ENCODE measurements at regions not wholly inside any gene's neighbourhood (a gene's known extent, or its start where the extent isn't known, plus 50 kb on each side); places are given as distances from the start of the nearest gene placed in this dataset.

- no peak for DNase-seq (ENCODE audit: low spot score)
- no peak for ATAC-seq (ENCODE audit: low FRiP score)
- no peak for TF ChIP-seq CTCF (IDR thresholded peaks at IDR 0.05)
Measured at GRCh38 chr5:87836696-87837095, 424.0 kb upstream of the CCNH start.

- no peak for TF ChIP-seq CTCF (IDR thresholded peaks at IDR 0.05)
- ATAC-seq (ENCODE audit: low FRiP score) (no peak), DNase-seq (ENCODE audit: low spot score) (no peak)
Measured at GRCh38 chr5:87831499-87831898, 418.8 kb upstream of the CCNH start.

DNA sequence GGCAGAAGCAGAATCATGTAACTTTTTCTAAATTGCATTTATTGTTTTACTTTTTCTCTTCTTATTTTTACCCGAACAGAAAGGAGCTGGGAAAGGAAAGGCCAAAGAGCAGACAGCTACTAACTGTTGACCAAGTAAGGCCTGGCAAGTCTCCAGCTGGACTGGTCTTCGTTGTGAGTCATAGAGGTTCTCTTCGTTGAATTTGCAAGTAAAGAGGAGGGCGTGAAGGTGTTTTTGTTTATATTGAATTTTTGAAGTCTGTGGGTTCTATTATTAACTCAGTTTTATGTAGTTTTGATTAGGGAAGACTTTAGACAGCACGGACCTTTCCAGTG is 416.5 kb upstream of the CCNH start:
- ATAC-seq (ENCODE audit: low FRiP score) (no peak), DNase-seq (ENCODE audit: low spot score) (peak; percentile 44)
- TF ChIP-seq CTCF (IDR thresholded peaks at IDR 0.05): no peak

- ATAC-seq (ENCODE audit: low FRiP score): no peak
- no peak for DNase-seq (ENCODE audit: low spot score)
- TF ChIP-seq CTCF (IDR thresholded peaks at IDR 0.05): no peak
Measured at GRCh38 chr5:87828545-87829216, 416.0 kb upstream of the CCNH start.

DNA sequence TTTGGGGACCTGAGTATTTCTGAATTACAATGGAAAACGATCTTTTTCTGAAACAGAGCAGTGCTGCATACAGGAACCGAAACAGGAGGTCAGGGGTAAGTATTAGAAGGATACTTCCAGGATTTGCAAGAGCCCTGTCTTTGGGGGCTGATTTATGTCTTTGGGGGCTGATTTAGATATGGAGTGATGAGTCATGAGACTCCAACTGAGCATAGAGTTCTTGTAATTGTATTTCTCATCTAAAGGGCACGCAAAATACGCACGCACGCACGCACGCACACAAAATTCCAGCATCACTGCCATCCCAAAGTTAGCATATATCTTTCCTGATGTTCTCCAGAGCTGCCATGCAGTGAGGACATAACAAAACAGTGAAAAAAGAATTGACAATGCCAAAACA is 414.8 kb upstream of the CCNH start:
- ATAC-seq (ENCODE audit: low FRiP score) (no peak), DNase-seq (ENCODE audit: low spot score) (no peak)
- no peak for TF ChIP-seq CTCF (IDR thresholded peaks at IDR 0.05)

- no peak for DNase-seq (ENCODE audit: low spot score)
- ATAC-seq (ENCODE audit: low FRiP score): no peak
- no peak for TF ChIP-seq CTCF (IDR thresholded peaks at IDR 0.05)
Measured at GRCh38 chr5:87826507-87826906, 413.8 kb upstream of the CCNH start.

GRCh38 chr5:87825583-87825982 is 412.9 kb upstream of the CCNH start:
- ATAC-seq (ENCODE audit: low FRiP score): no peak
- no peak for TF ChIP-seq CTCF (IDR thresholded peaks at IDR 0.05)
- DNase-seq (ENCODE audit: low spot score): no peak
